ENCODE measurements at regions not wholly inside any gene's neighbourhood (a gene's known extent, or its start where the extent isn't known, plus 50 kb on each side); places are given as distances from the start of the nearest gene placed in this dataset.

DNA sequence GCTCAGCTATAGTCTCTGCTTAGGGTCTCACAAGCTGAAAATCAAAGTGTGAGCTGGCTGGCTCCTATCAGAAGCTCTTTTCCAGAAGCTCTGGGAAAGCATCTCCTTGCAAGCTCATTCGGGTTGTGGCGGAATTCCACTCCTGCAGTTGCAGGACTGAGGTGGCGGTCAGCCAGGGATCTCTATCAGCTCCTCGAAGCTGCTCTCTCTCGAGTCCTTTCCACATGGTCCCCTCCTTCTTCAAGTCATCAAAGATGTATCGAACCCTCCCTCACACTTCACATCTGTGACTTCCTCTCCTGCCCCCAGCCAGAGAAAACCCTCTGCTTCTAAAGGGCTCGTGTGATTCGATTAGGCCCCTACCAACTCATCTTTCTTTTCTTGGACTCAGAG lies 141.7 kb downstream of the ZFP36L2 start:
- DNase-seq, result no peak

DNA sequence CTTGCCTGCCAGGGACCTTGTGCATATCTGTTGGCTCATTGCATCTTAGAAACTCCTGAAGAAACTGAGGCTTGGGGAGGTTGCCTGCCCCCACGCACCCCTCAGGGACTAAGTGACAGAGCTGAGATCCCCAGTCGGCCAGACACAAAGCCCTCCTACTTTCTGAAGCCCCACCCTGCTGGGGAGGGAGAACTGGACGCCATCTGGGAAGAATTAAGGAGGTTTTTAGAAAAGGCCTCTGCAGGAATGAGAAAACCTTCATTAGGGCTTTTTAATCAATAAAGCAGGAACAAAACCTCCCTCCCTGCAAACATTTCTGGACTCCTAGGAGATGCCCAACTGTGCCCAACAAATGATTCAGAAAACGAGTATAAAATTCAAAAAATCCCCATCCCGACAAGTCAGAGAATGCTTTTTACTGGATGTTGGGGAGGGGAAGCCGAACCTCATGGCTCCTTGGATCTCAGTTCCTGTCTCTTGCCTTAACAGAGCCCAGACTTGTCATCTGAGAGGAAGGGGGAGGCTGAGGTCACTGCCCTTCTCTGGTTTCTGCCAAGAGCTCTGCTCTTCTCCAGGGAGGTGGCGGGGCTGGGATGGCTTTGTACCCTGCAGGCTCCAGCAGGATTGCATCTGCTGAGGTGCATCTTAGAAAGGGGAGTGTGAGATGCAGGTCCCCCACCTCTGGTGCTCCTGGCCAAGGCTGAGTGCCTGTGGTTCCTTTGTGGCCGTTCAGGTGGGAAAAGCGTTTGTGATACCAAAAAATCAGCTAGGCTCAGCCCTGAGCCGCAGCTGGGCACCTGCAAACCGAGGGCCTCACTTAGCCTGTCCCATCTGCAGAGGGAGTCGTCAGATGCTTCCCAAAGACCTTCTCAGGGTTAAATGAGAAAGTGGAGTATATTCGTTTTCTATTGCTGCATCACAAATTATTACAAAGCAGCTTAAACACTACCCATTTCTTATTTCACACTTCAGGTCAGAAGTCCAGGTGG lies 142.4 kb downstream of the ZFP36L2 start:
- no peak for DNase-seq

DNA sequence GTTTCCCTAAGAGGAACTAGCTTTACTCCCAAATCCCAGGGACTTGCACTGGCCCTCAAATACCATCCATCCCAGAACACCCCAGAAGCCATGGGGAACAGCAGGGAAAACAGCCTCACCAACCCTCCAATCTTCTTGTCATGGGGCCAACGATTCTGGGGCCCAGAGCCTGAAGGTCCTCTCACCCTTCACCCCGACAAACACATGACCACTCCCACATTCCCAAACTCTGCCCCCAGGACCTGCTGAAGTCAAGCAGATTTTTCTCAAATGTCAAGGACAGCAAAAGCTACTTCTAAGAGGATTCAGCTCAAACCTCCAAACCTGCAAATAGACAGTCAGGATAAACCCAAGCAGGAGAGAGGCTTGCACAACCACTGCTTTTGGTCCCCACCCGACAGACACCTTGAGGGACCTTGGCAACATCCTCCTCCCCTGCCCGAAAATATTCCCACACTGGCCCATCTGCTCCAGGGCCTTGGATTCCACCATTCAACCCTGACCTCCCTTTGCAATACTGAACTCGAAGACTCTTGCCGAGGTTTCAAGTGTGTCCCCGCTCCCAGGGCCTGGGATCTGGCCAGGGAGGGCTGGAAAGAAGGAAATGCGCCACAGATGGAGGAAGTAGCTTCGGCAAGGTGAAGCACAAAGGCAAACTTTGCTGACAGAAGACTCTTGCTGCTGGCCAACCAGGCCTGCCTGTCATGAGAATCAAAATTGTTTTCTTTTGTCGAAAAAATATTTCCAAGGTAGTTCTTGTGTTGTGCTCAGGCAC lies 143.3 kb downstream of the ZFP36L2 start:
- no peak for DNase-seq

DNA sequence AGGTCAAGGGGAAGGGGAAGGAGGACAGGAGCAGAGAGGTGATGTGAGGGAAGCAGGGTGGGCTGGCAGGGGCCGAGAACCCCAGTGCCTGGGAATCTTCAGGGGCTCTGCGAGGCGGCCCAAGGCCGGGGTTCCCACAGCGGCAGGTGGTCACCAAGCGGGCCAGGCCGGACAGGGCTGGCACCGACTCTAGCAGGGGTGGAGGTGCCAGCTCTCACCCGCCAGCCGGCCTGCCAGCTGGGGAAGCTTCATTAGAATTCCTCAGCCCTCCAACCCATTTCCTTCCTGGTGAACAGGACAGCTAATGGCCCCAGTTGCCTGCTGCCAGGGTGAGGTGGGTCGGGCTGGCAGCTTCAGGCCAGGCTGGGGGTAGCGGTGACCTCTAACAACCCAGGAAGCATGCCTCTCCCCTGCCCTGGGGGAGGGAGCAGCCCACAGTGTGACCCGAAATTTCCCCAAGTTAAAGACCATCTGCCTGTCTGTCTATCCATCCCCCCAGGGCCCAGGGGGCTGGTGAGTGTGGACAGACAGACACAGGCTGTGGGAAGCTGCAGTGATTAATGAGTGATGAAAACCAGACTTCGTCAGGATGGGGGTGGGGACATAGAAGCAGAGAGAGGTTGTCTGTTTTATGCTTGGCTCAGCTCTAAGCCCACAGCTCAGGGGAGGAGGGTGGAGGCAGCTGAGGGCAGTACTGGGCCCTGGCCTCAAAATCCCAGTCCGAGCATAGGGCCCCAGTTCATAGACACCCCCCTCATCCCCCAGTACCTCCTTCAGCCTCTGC lies 144.1 kb downstream of the ZFP36L2 start:
- no peak for DNase-seq

- no peak for DNase-seq
Observed at GRCh38 chr2:43081131-43081765, 145.2 kb downstream of the ZFP36L2 start.

GRCh38 chr2:43080571-43081021 lies 145.8 kb downstream of the ZFP36L2 start:
- DNase-seq, result no peak

DNA sequence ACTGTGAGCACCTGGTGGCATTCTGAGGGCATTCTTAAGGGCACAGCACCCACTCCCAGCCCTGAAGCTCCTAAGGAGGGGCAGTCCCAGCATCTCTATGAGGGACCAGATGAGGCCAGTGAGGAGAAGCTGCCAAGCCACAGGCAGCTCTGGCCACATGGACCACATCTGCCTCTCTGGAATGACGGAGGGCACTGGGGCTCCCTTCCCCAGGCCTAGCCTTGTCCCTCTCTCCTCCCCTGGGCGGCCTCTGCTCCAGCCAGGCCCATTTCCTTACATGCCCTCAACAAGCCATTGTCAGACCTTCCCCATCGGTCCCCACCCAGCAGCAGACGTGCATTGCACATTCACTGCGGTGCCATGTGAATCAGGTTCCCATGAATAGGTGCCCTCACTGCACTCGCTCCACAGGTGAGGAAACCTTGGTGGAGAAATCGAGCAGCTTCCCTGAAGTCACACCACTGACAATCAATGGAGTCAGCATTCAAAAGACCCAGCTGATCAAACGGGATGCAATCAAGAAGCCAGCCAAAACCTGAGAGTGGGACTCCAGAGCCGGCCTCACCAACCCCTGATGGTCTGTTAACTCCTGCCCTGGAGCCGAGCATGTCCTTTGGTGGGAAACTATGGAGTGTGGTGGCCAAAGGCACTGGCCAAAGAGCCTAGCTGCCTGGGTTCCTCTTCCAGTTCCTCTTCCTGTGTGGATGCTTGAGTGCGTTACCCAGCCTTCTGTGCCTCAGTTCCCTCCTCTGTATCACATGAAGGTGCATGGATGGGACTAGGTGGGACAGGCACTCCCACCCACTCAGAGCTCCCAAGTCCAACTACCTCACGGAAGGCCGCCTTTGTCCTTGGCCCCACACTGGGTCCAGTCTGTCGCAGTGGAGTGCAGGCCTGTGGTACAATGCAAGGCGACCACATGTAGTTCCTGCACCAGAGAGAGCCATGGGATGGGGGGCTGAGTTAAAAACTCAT lies 147.3 kb downstream of the ZFP36L2 start:
- DNase-seq, result no peak

DNA sequence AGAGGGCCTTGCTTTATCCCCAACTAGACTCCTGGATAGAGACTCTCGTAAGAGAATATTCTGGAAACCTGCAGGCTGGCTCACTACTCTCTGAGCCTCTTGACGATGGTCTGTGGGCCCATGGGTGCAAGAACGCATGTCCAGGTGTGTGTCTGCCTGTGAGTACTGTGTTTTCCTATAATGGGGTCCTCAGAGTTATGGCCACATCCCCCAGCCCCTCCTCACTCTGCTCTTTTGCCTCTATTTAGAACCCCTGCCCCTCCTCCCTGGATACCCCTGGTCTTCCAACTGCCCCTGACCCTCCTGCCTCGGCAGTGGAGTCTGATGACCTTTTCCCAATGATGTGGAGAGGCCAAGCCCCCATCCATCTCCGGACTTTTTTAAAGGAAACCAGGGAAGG lies 148.1 kb downstream of the ZFP36L2 start:
- no peak for DNase-seq

DNA sequence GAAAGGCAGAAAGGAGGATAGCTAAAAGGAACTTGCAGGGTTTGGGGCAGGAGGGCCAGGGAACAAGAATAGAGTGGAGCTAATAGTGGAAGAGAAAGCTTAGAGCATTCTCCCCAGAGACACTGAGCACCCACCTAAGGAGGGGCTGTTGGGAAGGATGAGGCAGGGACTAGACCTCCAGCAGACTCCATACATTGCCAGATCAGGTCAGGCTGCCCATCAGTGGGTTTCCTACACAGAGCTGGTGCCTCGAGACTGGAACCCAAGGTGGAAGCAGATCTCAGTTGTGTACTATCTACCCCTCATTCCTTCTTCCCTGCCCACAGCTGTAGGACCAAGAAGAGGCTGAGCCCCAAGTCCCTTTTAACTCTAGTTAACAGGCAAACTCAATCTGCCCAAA lies 148.5 kb downstream of the ZFP36L2 start:
- no peak for DNase-seq

GRCh38 chr2:43076676-43077075 lies 149.7 kb downstream of the ZFP36L2 start:
- DNase-seq, result no peak

DNA sequence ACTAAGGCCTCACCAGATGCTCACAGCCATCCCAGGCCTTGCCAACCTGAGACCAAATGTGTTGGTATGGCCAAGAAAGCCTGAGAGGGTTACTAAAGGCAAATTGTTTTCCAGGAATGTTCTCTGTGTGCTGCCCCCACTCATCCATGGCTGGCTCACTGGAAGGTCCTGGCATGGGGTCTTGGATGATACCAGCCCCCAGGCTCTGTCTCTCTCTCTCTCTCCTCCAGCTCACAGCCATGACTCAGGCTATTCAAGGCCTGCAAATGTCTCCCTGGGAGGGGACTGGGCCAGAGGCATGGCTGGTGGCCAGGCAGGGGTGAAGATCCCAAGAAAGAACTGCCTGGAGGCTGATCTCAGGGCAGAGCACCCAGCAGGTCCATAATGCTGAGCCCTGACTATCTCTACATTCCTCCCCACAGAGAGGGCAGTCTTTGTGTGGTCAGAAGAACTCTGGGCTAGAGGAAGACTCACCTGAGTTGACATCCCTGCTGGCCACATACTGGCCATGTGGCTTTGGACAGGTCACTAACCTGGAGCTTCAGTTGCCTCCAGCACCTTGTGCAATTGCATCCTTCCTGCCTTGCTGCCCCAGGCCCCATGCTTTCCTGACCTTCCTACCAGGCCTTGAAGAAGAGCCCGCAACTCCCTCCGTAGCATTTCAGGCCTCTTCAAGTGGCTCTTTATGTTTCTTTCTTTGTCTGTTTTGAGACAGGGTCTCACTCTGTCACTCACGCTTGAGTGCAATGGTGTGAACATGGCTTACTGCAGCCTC lies 150.4 kb downstream of the ZFP36L2 start:
- no peak for DNase-seq

DNA sequence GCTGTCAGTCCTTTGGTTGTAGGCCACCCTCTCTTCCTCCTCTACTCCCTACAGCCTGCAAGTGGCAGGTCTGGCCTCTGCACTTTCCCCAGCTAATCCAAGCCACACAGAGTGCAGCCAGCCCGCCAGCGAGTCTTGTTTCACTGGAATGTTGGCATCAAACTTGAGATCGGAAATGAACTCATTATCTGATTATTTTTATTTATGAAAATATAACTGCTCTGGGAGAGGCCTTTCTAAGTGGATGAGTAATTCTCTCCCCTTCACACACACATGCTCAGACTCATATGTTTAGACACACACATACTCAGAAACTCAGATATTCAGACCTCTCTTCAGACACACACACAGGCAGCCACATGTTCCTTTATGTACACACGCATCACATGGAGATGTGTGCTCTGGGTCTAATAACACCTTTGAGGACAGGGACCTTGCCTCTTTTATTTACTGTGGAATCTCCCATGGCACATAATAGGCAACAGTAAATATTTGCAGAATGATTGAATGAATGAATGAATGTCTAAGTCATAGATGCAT lies 151.3 kb downstream of the ZFP36L2 start:
- no peak for DNase-seq

GRCh38 chr2:43074592-43075053 lies 151.8 kb downstream of the ZFP36L2 start:
- DNase-seq, result no peak

- DNase-seq, result no peak
Observed at GRCh38 chr2:43074052-43074451, 152.4 kb downstream of the ZFP36L2 start.

GRCh38 chr2:43073401-43073825 lies 153.0 kb downstream of the ZFP36L2 start:
- DNase-seq, result no peak

GRCh38 chr2:43071599-43072550 lies 154.5 kb downstream of the ZFP36L2 start:
- DNase-seq, result no peak

- no peak for DNase-seq
Observed at GRCh38 chr2:43070676-43071502, 155.5 kb downstream of the ZFP36L2 start.

GRCh38 chr2:43070030-43070429 lies 156.4 kb downstream of the ZFP36L2 start:
- no peak for DNase-seq

All from CD4-positive, alpha-beta T cell treated with Interferon gamma for 1 hour (primary cell).